ENCODE measurements at regions not wholly inside any gene's neighbourhood (a gene's known extent, or its start where the extent isn't known, plus 50 kb on each side); places are given as distances from the start of the nearest gene placed in this dataset.
A peak's percentile ranks its signal among the peaks of the same experiment; 100 is the strongest.

- WGBS: 97% methylated on average over 2 of the region's 2 CpGs
- Histone ChIP-seq H3K9ac (ENCODE audit: low read depth in 1 of 2, low read length in 2 of 2) (no peak overlapping the region), H3K27ac (ENCODE audit: low read depth in 1 of 2, low read length in 2 of 2) (no peak overlapping the region), H3K4me3 (ENCODE audit: low read depth in 1 of 3, low read length in 3 of 3) (no peak overlapping the region), H3K9me3 (ENCODE audit: control insufficient read depth in 4 of 4, low read length in 3 of 4) (no peaks in the 10 kb centered on the region), H3K27me3 (ENCODE audit: control insufficient read depth in 4 of 4, insufficient read depth in 4 of 4, low read length in 3 of 4) (no peaks in the 10 kb centered on the region), H3K4me1 (ENCODE audit: control insufficient read depth in 4 of 4, insufficient read depth in 4 of 4, low read length in 3 of 4) (peaks cover 0 to 6% (median 0%) of the 10 kb centered on the region in 4 donors), H3K36me3 (ENCODE audit: control insufficient read depth in 4 of 4, insufficient read depth in 3 of 4, low read depth in 1 of 4, low read length in 3 of 4) (no peaks in the 10 kb centered on the region)
- no peak for DNase-seq (ENCODE audit: low spot score)
- TF ChIP-seq JUND (IDR thresholded peaks at IDR 0.05) (no peak), RXRA (IDR thresholded peaks at IDR 0.05) (no peak), HNF4G (IDR thresholded peaks at IDR 0.05) (no peak), FOXA2 (IDR thresholded peaks at IDR 0.05) (no peak), NR2F2 (IDR thresholded peaks at IDR 0.05) (no peak), HNF4A (conservative IDR thresholded peaks at IDR 0.05) (no peak), ZBTB33 (IDR thresholded peaks at IDR 0.05) (no peak)
These were observed 403.1 kb downstream of the IRS1 start for GRCh38 chr2:226396541-226396940.

- TF ChIP-seq RAD21 (IDR thresholded peaks at IDR 0.05) (peak in 1 of 2 donors; percentile 10), HNF4A (conservative IDR thresholded peaks at IDR 0.05) (peak in 1 of 2 donors; percentile 16), CTCF (IDR thresholded peaks at IDR 0.05; ENCODE audit: low read depth, low read length, missing input control) (no peak)
- Histone ChIP-seq H3K27me3 (ENCODE audit: control insufficient read depth in 4 of 4, insufficient read depth in 4 of 4, low read length in 3 of 4) (no peaks in the 10 kb centered on the region), H3K4me1 (ENCODE audit: control insufficient read depth in 4 of 4, insufficient read depth in 4 of 4, low read length in 3 of 4) (peaks cover 0 to 6% (median 0%) of the 10 kb centered on the region in 4 donors), H3K9ac (ENCODE audit: low read depth in 1 of 2, low read length in 2 of 2) (no peak overlapping the region), H3K36me3 (ENCODE audit: control insufficient read depth in 4 of 4, insufficient read depth in 3 of 4, low read depth in 1 of 4, low read length in 3 of 4) (no peaks in the 10 kb centered on the region), H3K4me3 (ENCODE audit: low read depth in 1 of 3, low read length in 3 of 3) (no peak overlapping the region), H3K9me3 (ENCODE audit: control insufficient read depth in 4 of 4, low read length in 3 of 4) (no peaks in the 10 kb centered on the region), H3K27ac (ENCODE audit: low read depth in 1 of 2, low read length in 2 of 2) (no peak overlapping the region)
- DNase-seq (ENCODE audit: low spot score): no peak
- 50% methylated on average over 4 of the region's 4 CpGs for WGBS
These were observed 412.1 kb downstream of the IRS1 start for GRCh38 chr2:226387499-226387942.

GRCh38 chr2:226383461-226383860 is 416.2 kb downstream of the IRS1 start:
- no peak overlapping the region for H3K9ac ChIP-seq (ENCODE audit: low read depth in 1 of 2, low read length in 2 of 2)
- no peak overlapping the region for H3K27ac ChIP-seq (ENCODE audit: low read depth in 1 of 2, low read length in 2 of 2)
- H3K4me1 ChIP-seq (ENCODE audit: control insufficient read depth in 4 of 4, insufficient read depth in 4 of 4, low read length in 3 of 4): peaks cover 0 to 6% (median 0%) of the 10 kb centered on the region in 4 donors
- no peak overlapping the region for H3K4me3 ChIP-seq (ENCODE audit: low read depth in 1 of 3, low read length in 3 of 3)
- TF ChIP-seq RXRA (IDR thresholded peaks at IDR 0.05) (no peak), JUND (IDR thresholded peaks at IDR 0.05) (no peak), HNF4A (conservative IDR thresholded peaks at IDR 0.05) (no peak), HNF4G (IDR thresholded peaks at IDR 0.05) (no peak)
- H3K36me3 ChIP-seq (ENCODE audit: control insufficient read depth in 4 of 4, insufficient read depth in 3 of 4, low read depth in 1 of 4, low read length in 3 of 4): no peaks in the 10 kb centered on the region
- H3K9me3 ChIP-seq (ENCODE audit: control insufficient read depth in 4 of 4, low read length in 3 of 4): peaks cover 0 to 2% (median 0%) of the 10 kb centered on the region in 4 donors
- DNase-seq (ENCODE audit: low spot score): no peak
- H3K27me3 ChIP-seq (ENCODE audit: control insufficient read depth in 4 of 4, insufficient read depth in 4 of 4, low read length in 3 of 4): no peaks in the 10 kb centered on the region

GRCh38 chr2:226380679-226381078 is 418.9 kb downstream of the IRS1 start:
- H3K27me3 ChIP-seq (ENCODE audit: control insufficient read depth in 4 of 4, insufficient read depth in 4 of 4, low read length in 3 of 4): no peaks in the 10 kb centered on the region
- no peaks in the 10 kb centered on the region for H3K36me3 ChIP-seq (ENCODE audit: control insufficient read depth in 4 of 4, insufficient read depth in 3 of 4, low read depth in 1 of 4, low read length in 3 of 4)
- no peak overlapping the region for H3K4me3 ChIP-seq (ENCODE audit: low read depth in 1 of 3, low read length in 3 of 3)
- no peak overlapping the region for H3K27ac ChIP-seq (ENCODE audit: low read depth in 1 of 2, low read length in 2 of 2)
- TF ChIP-seq ZBTB33 (IDR thresholded peaks at IDR 0.05) (no peak), YY1 (IDR thresholded peaks at IDR 0.05) (no peak), SP1 (IDR thresholded peaks at IDR 0.05) (no peak), ATF3 (IDR thresholded peaks at IDR 0.05) (no peak)
- peaks cover 0 to 2% (median 0%) of the 10 kb centered on the region in 4 donors for H3K9me3 ChIP-seq (ENCODE audit: control insufficient read depth in 4 of 4, low read length in 3 of 4)
- WGBS: 93% methylated on average over 6 of the region's 6 CpGs
- H3K9ac ChIP-seq (ENCODE audit: low read depth in 1 of 2, low read length in 2 of 2): no peak overlapping the region
- no peaks in the 10 kb centered on the region for H3K4me1 ChIP-seq (ENCODE audit: control insufficient read depth in 4 of 4, insufficient read depth in 4 of 4, low read length in 3 of 4)
- no peak for DNase-seq (ENCODE audit: low spot score)

All from liver (tissue), 8 donors.